ENCODE measurements at regions not wholly inside any gene's neighbourhood (a gene's known extent, or its start where the extent isn't known, plus 50 kb on each side); places are given as distances from the start of the nearest gene placed in this dataset.

DNA sequence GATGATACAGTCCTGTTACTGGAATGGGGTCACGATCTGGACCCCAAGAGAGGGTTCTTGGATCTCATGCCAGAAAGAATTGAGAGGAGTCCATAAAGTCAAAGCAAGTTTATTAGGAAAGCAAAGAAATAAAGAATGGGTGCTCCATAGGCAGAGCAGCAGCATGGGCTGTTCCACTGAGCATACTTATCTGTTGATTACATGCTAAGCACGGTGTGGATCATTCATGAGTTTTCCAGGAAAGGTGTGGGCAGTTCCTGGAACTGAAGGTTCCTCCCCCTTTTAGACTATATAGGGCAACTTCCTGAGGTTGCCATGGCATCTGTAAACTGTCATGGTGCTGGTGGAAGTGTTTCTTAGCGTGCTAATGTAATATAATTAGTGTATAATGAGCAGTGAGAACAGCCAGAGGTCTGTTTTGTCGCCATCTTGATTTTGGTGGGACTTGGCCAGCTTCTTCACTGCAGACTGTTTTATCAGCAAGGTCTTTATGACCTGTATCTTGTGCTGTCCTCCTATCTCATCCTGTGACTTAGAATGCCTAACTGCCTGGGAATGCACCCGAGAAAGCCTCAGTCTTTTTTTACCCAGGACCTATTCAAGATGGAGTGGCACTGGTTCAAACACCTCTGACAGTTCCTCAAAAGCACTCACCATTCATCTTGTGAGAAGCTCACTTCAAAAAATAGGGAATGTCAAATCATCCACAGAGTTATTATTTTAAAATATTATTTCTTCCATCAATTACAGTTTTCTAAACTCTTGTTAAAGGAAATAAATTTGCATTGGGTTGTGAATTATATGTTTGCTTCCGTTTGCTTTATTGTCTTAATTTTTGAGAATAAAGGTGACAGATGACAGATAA lies 1358.8 kb upstream of the TMEM132C start:
- TF ChIP-seq, protein P1, sequence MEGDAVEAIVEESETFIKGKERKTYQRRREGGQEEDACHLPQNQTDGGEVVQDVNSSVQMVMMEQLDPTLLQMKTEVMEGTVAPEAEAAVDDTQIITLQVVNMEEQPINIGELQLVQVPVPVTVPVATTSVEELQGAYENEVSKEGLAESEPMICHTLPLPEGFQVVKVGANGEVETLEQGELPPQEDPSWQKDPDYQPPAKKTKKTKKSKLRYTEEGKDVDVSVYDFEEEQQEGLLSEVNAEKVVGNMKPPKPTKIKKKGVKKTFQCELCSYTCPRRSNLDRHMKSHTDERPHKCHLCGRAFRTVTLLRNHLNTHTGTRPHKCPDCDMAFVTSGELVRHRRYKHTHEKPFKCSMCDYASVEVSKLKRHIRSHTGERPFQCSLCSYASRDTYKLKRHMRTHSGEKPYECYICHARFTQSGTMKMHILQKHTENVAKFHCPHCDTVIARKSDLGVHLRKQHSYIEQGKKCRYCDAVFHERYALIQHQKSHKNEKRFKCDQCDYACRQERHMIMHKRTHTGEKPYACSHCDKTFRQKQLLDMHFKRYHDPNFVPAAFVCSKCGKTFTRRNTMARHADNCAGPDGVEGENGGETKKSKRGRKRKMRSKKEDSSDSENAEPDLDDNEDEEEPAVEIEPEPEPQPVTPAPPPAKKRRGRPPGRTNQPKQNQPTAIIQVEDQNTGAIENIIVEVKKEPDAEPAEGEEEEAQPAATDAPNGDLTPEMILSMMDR (IDR thresholded peaks at IDR 0.05): no peak
- no peak for TF ChIP-seq ZFX (IDR thresholded peaks at IDR 0.05; ENCODE audit: borderline replicate concordance)
